ENCODE measurements at regions not wholly inside any gene's neighbourhood (a gene's known extent, or its start where the extent isn't known, plus 50 kb on each side); places are given as distances from the start of the nearest gene placed in this dataset.

DNA sequence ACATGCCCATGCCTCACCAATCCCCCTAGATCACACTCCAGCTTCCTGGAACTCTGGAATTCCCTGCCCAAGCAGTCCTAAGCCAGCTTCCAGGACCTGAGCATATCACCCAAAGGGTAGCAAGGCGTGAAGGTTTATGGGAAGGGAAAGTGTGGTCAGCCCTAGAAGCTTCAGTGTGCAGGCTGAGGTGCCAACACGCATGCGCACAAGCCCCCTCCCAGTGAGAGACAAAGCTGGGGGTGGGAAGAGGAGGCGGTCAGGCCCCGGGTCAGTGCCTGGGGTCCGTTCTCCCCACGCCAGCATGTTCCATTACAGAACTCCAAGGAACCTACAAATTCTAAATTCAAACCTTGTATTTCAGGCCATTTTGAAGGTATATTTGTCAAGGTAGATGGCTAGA lies 103.6 kb upstream of the C7orf33 start:
- Mint-ChIP-seq H3K4me1 (no peaks in the 10 kb centered on the region), H3K9me3 (no peaks in the 10 kb centered on the region)
- TF ChIP-seq CTCF (conservative IDR thresholded peaks at IDR 0.05) = no peak

GRCh38 chr7:148487912-148488311 lies 102.7 kb upstream of the C7orf33 start:
- TF ChIP-seq CTCF (conservative IDR thresholded peaks at IDR 0.05) = no peak
- H3K4me1 Mint-ChIP-seq = no peaks in the 10 kb centered on the region
- H3K9me3 Mint-ChIP-seq = peaks cover 3% of the 10 kb centered on the region
- H3K4me3 Mint-ChIP-seq = no peak overlapping the region
- H3K36me3 Mint-ChIP-seq (ENCODE audit: low read depth) = no peaks in the 10 kb centered on the region
- peaks cover 4% of the 10 kb centered on the region for H3K27me3 Mint-ChIP-seq (ENCODE audit: low read depth)
- H3K27ac Mint-ChIP-seq (ENCODE audit: unreplicated experiment) = no peak overlapping the region
- DNase-seq (ENCODE audit: low read depth, low spot score) = no peak

More for the DNA sequence above, 103.6 kb upstream of the C7orf33 start:
- peaks cover 4% of the 10 kb centered on the region for H3K27me3 Mint-ChIP-seq (ENCODE audit: low read depth)
- DNase-seq (ENCODE audit: low read depth, low spot score) = no peak
- no peak overlapping the region for H3K27ac Mint-ChIP-seq (ENCODE audit: unreplicated experiment)
- no peak overlapping the region for H3K4me3 Mint-ChIP-seq
- no peaks in the 10 kb centered on the region for H3K36me3 Mint-ChIP-seq (ENCODE audit: low read depth)

GRCh38 chr7:148489678-148490077 lies 100.9 kb upstream of the C7orf33 start:
- no peak for DNase-seq (ENCODE audit: low read depth, low spot score)
- peaks cover 4% of the 10 kb centered on the region for H3K27me3 Mint-ChIP-seq (ENCODE audit: low read depth)
- no peak for TF ChIP-seq CTCF (conservative IDR thresholded peaks at IDR 0.05)
- no peaks in the 10 kb centered on the region for H3K4me1 Mint-ChIP-seq
- peaks cover 7% of the 10 kb centered on the region for H3K9me3 Mint-ChIP-seq
- no peak overlapping the region for H3K27ac Mint-ChIP-seq (ENCODE audit: unreplicated experiment)
- H3K4me3 Mint-ChIP-seq = no peak overlapping the region
- H3K36me3 Mint-ChIP-seq (ENCODE audit: low read depth) = no peaks in the 10 kb centered on the region

- peaks cover 4% of the 10 kb centered on the region for H3K27me3 Mint-ChIP-seq (ENCODE audit: low read depth)
- no peaks in the 10 kb centered on the region for H3K4me1 Mint-ChIP-seq
Measured at GRCh38 chr7:148492157-148492860, 98.3 kb upstream of the C7orf33 start.

GRCh38 chr7:148495605-148496004 lies 95.0 kb upstream of the C7orf33 start:
- peaks cover 1% of the 10 kb centered on the region for H3K27me3 Mint-ChIP-seq (ENCODE audit: low read depth)
- H3K36me3 Mint-ChIP-seq (ENCODE audit: low read depth) = no peaks in the 10 kb centered on the region
- H3K4me3 Mint-ChIP-seq = no peak overlapping the region
- no peak overlapping the region for H3K27ac Mint-ChIP-seq (ENCODE audit: unreplicated experiment)
- TF ChIP-seq CTCF (conservative IDR thresholded peaks at IDR 0.05) = no peak
- H3K4me1 Mint-ChIP-seq = no peaks in the 10 kb centered on the region
- no peak for DNase-seq (ENCODE audit: low read depth, low spot score)
- H3K9me3 Mint-ChIP-seq = peaks cover 7% of the 10 kb centered on the region

More at GRCh38 chr7:148492157-148492860, 98.3 kb upstream of the C7orf33 start:
- Mint-ChIP-seq H3K9me3 (peaks cover 7% of the 10 kb centered on the region), H3K27ac (ENCODE audit: unreplicated experiment) (no peak overlapping the region), H3K36me3 (ENCODE audit: low read depth) (no peaks in the 10 kb centered on the region), H3K4me3 (no peak overlapping the region)
- TF ChIP-seq CTCF (conservative IDR thresholded peaks at IDR 0.05) = no peak
- no peak for DNase-seq (ENCODE audit: low read depth, low spot score)

Measured in neural crest cell (in vitro differentiated cells).